ENCODE measurements at regions not wholly inside any gene's neighbourhood (a gene's known extent, or its start where the extent isn't known, plus 50 kb on each side); places are given as distances from the start of the nearest gene placed in this dataset.

DNA sequence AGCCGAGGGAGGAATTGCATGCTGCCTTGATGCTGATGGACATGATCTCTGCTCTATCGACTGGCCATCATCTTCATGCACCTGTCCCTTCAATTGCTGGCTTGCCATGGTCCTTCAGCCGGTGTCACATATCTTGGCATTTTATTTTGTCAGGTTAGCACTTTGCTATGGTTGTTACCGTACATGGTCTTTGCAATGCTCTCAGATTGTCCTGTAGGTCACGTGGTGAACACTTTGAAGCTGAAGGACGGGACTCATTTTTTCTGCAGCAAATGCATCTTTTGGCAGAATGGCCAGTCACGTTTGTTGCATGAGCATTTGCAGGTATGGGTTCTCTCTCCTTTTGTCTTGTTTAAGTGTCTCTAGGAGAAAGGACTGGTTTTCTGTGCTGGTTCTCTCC lies 326.8 kb upstream of the SHH start:
- no peak for TF ChIP-seq ZNF274 (IDR thresholded peaks at IDR 0.05; ENCODE audit: low read depth, low read length)
- TF ChIP-seq YY1 (IDR thresholded peaks at IDR 0.05; ENCODE audit: insufficient read depth, insufficient read length): no peak
- no peak for TF ChIP-seq SUZ12 (IDR thresholded peaks at IDR 0.05; ENCODE audit: extremely low read depth, insufficient read depth, insufficient read length)
